CD1c-positive myeloid dendritic cell (primary cell): ENCODE measurements at regions not wholly inside any gene's neighbourhood (a gene's known extent, or its start where the extent isn't known, plus 50 kb on each side); places are given as distances from the start of the nearest gene placed in this dataset.
"Not testable (repeated sequence)": the region's sequence is repeated elsewhere in the genome, so short reads cannot be mapped to it uniquely, and the experiment has no call there.

ENCODE experiments used
- DNase-seq: peaks from one replicate; pipeline ENCODE4 v3.0.0-alpha.2; 2016; ENCODE audit errors: extremely low spot score

GRCh38 chr2:111497270-111497669, 376.6 kb downstream of the BCL2L11 start:
- not testable (repeated sequence) for DNase-seq

- not testable (repeated sequence) for DNase-seq
Measured at GRCh38 chr2:111500536-111501062, 379.9 kb downstream of the BCL2L11 start.

GRCh38 chr2:111503844-111504570, 380.0 kb downstream of the ANAPC1 start:
- DNase-seq: not testable (repeated sequence)

GRCh38 chr2:111504571-111504942, 379.4 kb downstream of the ANAPC1 start:
- not testable (repeated sequence) for DNase-seq

GRCh38 chr2:111505267-111505666, 378.7 kb downstream of the ANAPC1 start:
- DNase-seq: not testable (repeated sequence)

- not testable (repeated sequence) for DNase-seq
Measured at GRCh38 chr2:111506936-111507335, 377.1 kb downstream of the ANAPC1 start.

GRCh38 chr2:111509225-111509869, 374.6 kb downstream of the ANAPC1 start:
- not testable (repeated sequence) for DNase-seq

- not testable (repeated sequence) for DNase-seq
Measured at GRCh38 chr2:111510384-111510783, 373.6 kb downstream of the ANAPC1 start.

- peak; percentile 24 for DNase-seq
Measured at GRCh38 chr2:111511062-111511461, 372.9 kb downstream of the ANAPC1 start.

- DNase-seq: not testable (repeated sequence)
Measured at GRCh38 chr2:111512378-111512777, 371.6 kb downstream of the ANAPC1 start.

- not testable (repeated sequence) for DNase-seq
Measured at GRCh38 chr2:111514138-111514537, 369.9 kb downstream of the ANAPC1 start.

- not testable (repeated sequence) for DNase-seq
Measured at GRCh38 chr2:111517050-111517720, 366.8 kb downstream of the ANAPC1 start.

- DNase-seq: not testable (repeated sequence)
Measured at GRCh38 chr2:111517721-111518053, 366.3 kb downstream of the ANAPC1 start.

GRCh38 chr2:111519071-111519470, 364.9 kb downstream of the ANAPC1 start:
- peak; percentile 59 for DNase-seq

- no peak for DNase-seq
Measured at GRCh38 chr2:111522231-111522768, 361.7 kb downstream of the ANAPC1 start.

- DNase-seq: no peak
Measured at GRCh38 chr2:111523009-111523408, 361.0 kb downstream of the ANAPC1 start.

GRCh38 chr2:111525026-111525425, 359.0 kb downstream of the ANAPC1 start:
- not testable (repeated sequence) for DNase-seq

GRCh38 chr2:111526041-111526639, 357.9 kb downstream of the ANAPC1 start:
- peak; percentile 35 for DNase-seq

GRCh38 chr2:111527707-111528400, 356.1 kb downstream of the ANAPC1 start:
- DNase-seq: not testable (repeated sequence)

GRCh38 chr2:111529022-111529421, 355.0 kb downstream of the ANAPC1 start:
- not testable (repeated sequence) for DNase-seq
